ENCODE measurements at regions not wholly inside any gene's neighbourhood (a gene's known extent, or its start where the extent isn't known, plus 50 kb on each side); places are given as distances from the start of the nearest gene placed in this dataset.

DNA sequence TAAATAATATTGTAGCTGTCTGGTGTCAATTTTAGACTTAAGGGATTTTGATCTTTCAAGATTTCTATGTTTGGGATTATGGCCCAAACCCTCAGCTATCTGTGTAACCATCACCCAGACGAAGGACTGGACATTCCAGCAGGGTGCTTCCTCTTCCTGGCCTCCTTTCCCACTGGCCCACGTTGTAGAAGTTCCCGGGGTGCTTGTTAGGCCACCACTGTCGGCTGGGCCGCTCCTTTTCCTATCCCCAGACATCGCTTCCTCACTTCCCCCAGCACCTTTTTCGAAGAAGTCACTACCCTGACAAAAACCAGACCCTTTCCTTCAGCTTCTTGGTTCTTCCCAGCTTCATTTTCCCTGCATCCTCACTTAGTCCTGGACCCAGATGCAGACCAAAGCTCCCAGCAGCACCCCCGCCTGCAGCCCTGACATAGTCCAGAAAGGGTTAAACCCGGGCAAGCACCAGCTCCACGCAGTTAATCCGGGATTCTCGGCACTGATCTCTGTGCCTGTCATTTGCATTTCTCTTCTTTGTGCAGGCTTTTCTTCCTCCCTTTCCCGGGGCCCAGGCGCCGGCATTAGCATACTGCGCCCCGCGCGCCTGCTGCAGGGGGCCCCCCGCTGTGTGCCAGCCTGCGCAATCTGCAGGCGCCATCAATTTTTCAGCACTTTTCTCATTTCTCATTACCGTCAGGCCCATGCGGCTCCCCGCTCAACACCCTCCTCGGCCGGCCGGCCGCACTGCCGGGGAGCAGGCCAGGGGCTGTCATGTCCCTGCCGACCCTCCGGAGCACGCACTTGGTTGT, 90.6 kb downstream of the ZNF621 start:
- TF ChIP-seq, protein P1, sequence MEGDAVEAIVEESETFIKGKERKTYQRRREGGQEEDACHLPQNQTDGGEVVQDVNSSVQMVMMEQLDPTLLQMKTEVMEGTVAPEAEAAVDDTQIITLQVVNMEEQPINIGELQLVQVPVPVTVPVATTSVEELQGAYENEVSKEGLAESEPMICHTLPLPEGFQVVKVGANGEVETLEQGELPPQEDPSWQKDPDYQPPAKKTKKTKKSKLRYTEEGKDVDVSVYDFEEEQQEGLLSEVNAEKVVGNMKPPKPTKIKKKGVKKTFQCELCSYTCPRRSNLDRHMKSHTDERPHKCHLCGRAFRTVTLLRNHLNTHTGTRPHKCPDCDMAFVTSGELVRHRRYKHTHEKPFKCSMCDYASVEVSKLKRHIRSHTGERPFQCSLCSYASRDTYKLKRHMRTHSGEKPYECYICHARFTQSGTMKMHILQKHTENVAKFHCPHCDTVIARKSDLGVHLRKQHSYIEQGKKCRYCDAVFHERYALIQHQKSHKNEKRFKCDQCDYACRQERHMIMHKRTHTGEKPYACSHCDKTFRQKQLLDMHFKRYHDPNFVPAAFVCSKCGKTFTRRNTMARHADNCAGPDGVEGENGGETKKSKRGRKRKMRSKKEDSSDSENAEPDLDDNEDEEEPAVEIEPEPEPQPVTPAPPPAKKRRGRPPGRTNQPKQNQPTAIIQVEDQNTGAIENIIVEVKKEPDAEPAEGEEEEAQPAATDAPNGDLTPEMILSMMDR (IDR thresholded peaks at IDR 0.05): no peak

DNA sequence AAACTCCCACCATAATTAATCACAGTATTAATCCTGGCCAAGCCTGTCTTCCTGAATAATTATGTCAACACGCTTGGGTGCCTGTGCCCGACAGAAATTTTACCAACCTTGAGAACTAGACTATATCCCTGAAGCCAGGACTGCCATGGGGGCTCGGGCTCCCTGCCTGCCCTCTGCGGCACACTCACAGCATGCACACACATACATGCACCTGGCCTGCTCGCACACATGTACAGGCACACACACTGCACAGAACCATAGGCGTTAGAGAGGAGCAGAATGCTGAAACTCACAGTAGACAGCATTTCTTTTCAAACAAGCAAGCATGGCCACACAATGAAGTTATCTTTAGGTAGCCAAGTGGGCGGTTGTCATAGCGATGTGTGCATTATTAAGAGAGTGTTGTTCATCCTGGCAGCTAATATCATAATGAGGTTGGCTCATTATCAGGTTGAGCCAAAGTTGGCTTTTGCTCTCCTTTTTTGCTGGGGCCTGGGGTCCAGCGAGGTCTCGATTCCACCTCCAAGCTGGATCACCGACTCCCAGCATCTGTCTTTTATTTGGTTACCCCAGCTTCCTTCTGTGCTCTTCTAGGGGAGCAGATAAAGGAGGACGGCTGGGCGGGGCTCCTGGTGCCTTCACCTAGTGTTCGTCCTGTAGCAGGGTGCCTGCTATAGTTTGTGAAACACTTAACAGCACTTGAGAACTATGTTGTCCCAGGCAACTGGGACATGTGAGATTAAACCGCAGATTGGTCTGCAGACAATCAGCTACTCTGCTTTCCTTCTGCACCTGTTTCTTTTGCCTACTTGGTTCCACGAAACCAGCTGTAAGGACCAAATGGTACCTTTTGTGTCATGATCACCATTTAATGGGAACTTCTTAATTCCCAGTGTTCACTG, 91.4 kb downstream of the ZNF621 start:
- TF ChIP-seq, protein P1 (IDR thresholded peaks at IDR 0.05): no peak

DNA sequence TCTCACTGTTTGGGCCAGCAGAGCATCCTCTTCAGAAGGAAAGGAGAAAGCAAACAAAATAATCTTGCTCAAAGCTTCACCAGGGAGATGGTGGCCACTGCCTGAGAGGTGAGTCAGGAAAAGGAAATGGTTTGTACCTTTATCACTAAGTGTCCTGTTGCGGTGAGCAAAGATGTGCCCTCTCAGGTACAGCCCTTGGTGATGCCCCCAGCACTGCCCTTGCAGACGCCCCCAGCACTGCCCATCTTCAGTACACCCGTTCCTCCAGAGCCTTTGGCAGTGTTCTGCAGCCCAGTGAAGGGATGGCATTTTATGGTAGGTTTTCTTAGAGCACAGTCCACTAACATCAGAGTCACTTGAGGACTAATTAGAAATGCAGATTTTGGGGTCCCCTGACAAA, 92.3 kb downstream of the ZNF621 start:
- TF ChIP-seq, protein P1 (IDR thresholded peaks at IDR 0.05): no peak

DNA sequence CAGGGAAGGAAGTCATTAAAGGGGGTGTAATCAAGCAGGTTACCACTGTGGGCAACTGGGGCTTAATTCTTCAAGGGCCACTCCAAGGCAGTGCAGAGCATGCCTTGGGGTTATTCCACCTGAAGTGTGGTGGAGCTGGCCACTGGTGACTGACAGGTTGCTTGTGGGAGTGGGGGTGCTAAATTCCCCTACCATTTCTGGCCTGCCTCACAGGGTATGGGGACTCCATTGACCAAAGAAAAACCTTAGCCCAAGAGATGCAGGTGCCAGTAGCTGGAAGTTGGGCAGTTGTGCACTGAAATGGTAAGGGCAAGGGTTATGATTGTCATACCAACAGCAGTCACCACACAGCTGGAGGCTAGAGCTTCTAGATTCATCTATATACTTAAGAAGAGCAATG, 93.4 kb downstream of the ZNF621 start:
- TF ChIP-seq, protein P1 (IDR thresholded peaks at IDR 0.05): no peak

DNA sequence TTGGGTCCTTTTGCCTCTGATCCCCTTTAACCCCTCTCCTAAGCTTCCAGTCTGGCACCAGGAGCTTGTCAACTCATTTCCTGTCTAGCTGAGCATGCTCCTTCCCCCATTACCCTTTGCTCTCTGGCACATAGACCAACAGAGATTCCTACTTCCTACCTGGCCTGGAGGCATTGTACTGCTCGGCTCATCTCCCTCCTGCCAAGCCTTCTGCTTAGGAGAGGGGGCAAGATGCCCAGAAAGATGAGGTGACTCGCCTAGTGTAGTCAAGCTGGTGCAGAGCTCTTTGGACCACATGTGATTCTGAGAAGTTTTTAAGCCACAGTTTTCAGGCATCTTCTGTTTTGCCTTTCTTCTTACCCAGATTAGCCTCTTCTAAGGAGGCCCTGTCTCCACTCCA, 95.4 kb downstream of the ZNF621 start:
- TF ChIP-seq, protein P1 (IDR thresholded peaks at IDR 0.05): no peak

DNA sequence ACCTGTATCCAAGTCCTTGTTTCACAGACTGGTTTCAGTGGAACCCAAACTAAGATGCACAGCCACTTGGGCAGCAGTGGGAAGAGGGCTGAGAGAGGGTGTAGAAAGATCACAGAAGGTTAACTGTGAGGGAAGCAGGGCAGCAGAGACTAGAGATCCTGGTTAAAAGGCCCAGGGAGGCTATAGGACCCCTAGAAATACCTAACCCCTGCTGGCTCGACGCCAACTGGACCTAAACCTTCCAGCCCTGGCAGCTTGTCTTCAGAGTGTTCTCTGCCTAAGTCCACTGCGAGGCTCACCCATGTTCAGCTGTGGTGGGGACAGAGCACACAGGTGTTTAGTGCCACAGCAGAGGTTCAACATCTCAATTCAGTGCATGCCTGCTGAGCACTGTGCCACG, 96.5 kb downstream of the ZNF621 start:
- TF ChIP-seq, protein P1 (IDR thresholded peaks at IDR 0.05): no peak

DNA sequence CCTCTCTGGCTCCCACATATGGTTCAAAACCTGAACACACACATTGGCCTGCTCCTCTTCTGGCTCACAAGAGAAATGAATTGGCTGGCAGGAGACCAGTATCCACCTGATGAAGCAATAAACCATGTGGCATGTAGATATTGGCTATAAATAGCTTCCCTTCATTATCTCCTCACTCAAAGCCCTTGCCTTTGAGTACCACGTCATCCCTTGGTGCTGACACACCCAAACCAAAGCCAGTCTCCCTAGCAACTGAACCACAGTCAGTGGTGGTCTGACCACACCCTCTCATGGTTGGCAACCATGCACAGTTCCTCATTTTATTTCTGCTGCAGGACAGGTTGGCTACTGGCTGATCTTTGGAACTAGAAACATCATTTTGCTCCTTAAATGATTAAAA, 98.8 kb downstream of the ZNF621 start:
- TF ChIP-seq, protein P1 (IDR thresholded peaks at IDR 0.05): no peak

All from LNCAP (cell line).